Panc1 (cell line): ENCODE measurements at regions not wholly inside any gene's neighbourhood (a gene's known extent, or its start where the extent isn't known, plus 50 kb on each side); places are given as distances from the start of the nearest gene placed in this dataset.

Experiments used
- ATAC-seq: fragments of 200-7000 bp; cut with Tn5 transposase; 2 replicates; pipeline ENCODE4 v1.9.1; 2020; ENCODE audit warnings: mild to moderate bottlenecking, moderate library complexity
- BruUV-seq: library from RNA; stranded (reverse); fragments of 400-500 nt; replicated peaks from 2 replicates; lab custom pipeline; 2021; lab: Mats Ljungman, UMichigan
- CTCF ChIA-PET: fragments of 300-600 bp; sonication (Branson Sonifier 250); formaldehyde crosslinking; loops from one replicate; lab custom pipeline; 2022; ENCODE audit warnings: antibody characterized with exemption; lab: Charles Lee
- POLR2A ChIA-PET: fragments of 300-600 bp; sonication (Branson Sonifier 250); formaldehyde crosslinking; loops from one replicate; lab custom pipeline; 2022; ENCODE audit warnings: antibody characterized with exemption; lab: Charles Lee
- DNase-seq: peaks from one replicate; pipeline ENCODE4 v3.0.0-alpha.2; 2010; ENCODE audit warnings: low read depth, low spot score
- H3K27ac ChIP-seq: 2 replicates; pipeline ENCODE4 v1.5.1; 2011; ENCODE audit warnings: mild to moderate bottlenecking, low read length, inconsistent platforms
- H3K27me3 ChIP-seq: fragments of 200-500 bp; sonication (Bioruptor generic); 2 replicates; pipeline ENCODE4 v1.6.0; 2014; ENCODE audit warnings: low read length, inconsistent platforms; ENCODE audit not compliant: control insufficient read depth, insufficient read depth
- H3K36me3 ChIP-seq: fragments of 200-500 bp; sonication (Bioruptor generic); 2 replicates; pipeline ENCODE4 v1.5.1; 2014; ENCODE audit warnings: inconsistent platforms, mild to moderate bottlenecking, low read length, moderate library complexity; ENCODE audit not compliant: control insufficient read depth, insufficient read depth
- H3K4me1 ChIP-seq: 2 replicates; pipeline ENCODE4 v1.5.1; 2011; ENCODE audit warnings: inconsistent platforms, mild to moderate bottlenecking, low read length, moderate library complexity; ENCODE audit not compliant: control insufficient read depth, insufficient read depth
- H3K4me3 ChIP-seq, 2 experiments: 2 replicates each; pipeline ENCODE4 v1.5.1; 2011 to 2012; ENCODE audit warnings: low read depth in 2 of 2, low read length in 2 of 2, mild to moderate bottlenecking in 2 of 2, inconsistent platforms in 1 of 2, moderate library complexity in 1 of 2
- H3K9me3 ChIP-seq: fragments of 200-500 bp; sonication (Bioruptor generic); 2 replicates; pipeline ENCODE4 v1.5.1; 2014; ENCODE audit warnings: low read depth, mild to moderate bottlenecking, inconsistent platforms, low read length, moderate library complexity; ENCODE audit not compliant: control insufficient read depth, insufficient read depth
- CTCF ChIP-seq: fragments of 450-650 bp; IDR thresholded peaks from 2 replicates; pipeline ENCODE4 v1.5.1; 2017; ENCODE audit warnings: mild to moderate bottlenecking
- POLR2AphosphoS5 ChIP-seq: IDR thresholded peaks from 2 replicates; pipeline ENCODE4 v1.6.1; 2012; ENCODE audit warnings: mild to moderate bottlenecking, low read depth, low read length, moderate library complexity
- REST ChIP-seq, 2 experiments: IDR thresholded peaks; 2 replicates each; pipeline ENCODE4 v1.6.1; 2011 to 2012; ENCODE audit warnings: low read depth in 2 of 2, control low read depth in 1 of 2, low read length in 1 of 2, mild to moderate bottlenecking in 1 of 2, moderate library complexity in 1 of 2; ENCODE audit not compliant: insufficient read depth in 1 of 2
- SIN3A ChIP-seq: IDR thresholded peaks from 2 replicates; pipeline ENCODE4 v1.6.1; 2012; ENCODE audit warnings: low read depth, mild to moderate bottlenecking, low read length, moderate library complexity, borderline replicate concordance; ENCODE audit not compliant: insufficient read depth
- TCF7L2 ChIP-seq: IDR thresholded peaks from 2 replicates; pipeline ENCODE4 v1.6.1; 2011; ENCODE audit warnings: mild to moderate bottlenecking, low read depth, low read length, inconsistent platforms
- in situ Hi-C: cut with HindIII; loops from 2 replicates; pipeline ENCODE4 v1.10.0; 2016; ENCODE audit warnings: low sequenced_read_pairs, low pct_unique_long_range_greater_than_20kb
- intact Hi-C: fragments of 100-400 bp; cut with micrococcal nuclease; formaldehyde crosslinking; loops from one replicate; pipeline ENCODE4 v1.10.0; 2022; ENCODE audit not compliant: unreplicated experiment

- no peak for DNase-seq
- BruUV-seq: no TSS peak
- Histone ChIP-seq H3K27ac (no peak overlapping the region), H3K4me3 (no peak overlapping the region), H3K27me3 (no peaks in the 10 kb centered on the region), H3K36me3 (no peaks in the 10 kb centered on the region), H3K4me1 (no peaks in the 10 kb centered on the region), H3K9me3 (no peaks in the 10 kb centered on the region)
- ChIA-PET CTCF (no interaction called here), POLR2A (no interaction called here)
- in situ Hi-C loops: no loop called here
- TF ChIP-seq POLR2AphosphoS5: no peak
- no peak for TF ChIP-seq REST (IDR thresholded peaks at IDR 0.05; ENCODE audit: insufficient read depth in 1 of 2, low read depth in 2 of 2, low read length in 1 of 2)
- TF ChIP-seq TCF7L2: no peak
- TF ChIP-seq SIN3A: no peak
- TF ChIP-seq CTCF: no peak
- intact Hi-C loops: no loop called here
- ATAC-seq: no peak
These were observed 589.6 kb downstream of the IGSF11 start for GRCh38 chr3:118445036-118445435.

DNA sequence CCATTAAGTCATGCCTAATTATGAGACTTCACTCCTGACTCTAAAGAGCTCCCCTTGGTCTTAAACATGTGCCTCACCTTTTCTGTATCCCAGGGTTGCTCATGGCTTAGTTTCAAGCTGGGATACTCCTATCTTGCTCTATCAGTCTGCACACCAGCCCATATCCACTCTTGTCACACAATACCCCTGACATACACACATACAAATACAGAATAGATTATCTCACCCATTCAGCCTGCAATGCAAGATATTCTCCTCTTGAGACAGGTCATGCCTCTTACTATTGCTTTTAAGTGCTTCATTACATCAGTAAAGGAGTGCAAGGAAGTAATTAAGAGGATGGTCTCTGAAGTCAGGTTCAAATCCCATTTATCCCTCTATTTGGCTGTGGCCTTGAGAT is 587.3 kb downstream of the IGSF11 start:
- intact Hi-C loops: no loop called here
- ATAC-seq (no peak; the same call in 1 of the 2 replicates), DNase-seq (no peak)
- CTCF ChIA-PET: no interaction called here
- POLR2A ChIA-PET: no interaction called here
- no TSS peak for BruUV-seq
- in situ Hi-C loops: no loop called here
- TF ChIP-seq CTCF: no peak
- no peak for TF ChIP-seq POLR2AphosphoS5
- no peak for TF ChIP-seq REST (IDR thresholded peaks at IDR 0.05; ENCODE audit: insufficient read depth in 1 of 2, low read depth in 2 of 2, low read length in 1 of 2)
- TF ChIP-seq SIN3A: no peak
- TF ChIP-seq TCF7L2: no peak
- H3K27me3 ChIP-seq: no peaks in the 10 kb centered on the region
- H3K36me3 ChIP-seq: no peaks in the 10 kb centered on the region
- H3K4me3 ChIP-seq: no peak overlapping the region
- no peaks in the 10 kb centered on the region for H3K9me3 ChIP-seq
- H3K4me1 ChIP-seq: no peaks in the 10 kb centered on the region
- no peak overlapping the region for H3K27ac ChIP-seq
